Prostate gland (tissue), 2 donors: ENCODE measurements at regions not wholly inside any gene's neighbourhood (a gene's known extent, or its start where the extent isn't known, plus 50 kb on each side); places are given as distances from the start of the nearest gene placed in this dataset.

ENCODE experiments used
- CTCF ChIP-seq, 4 experiments: fragments of 200-600 bp in 2 of 4; fragments of 450-650 bp in 2 of 4; sonication (generic) in 2 of 4; IDR thresholded peaks; 1 replicate in 3 of 4; 2 replicates in 1 of 4; pipeline ENCODE4 v1.5.1; 2016 to 2019; ENCODE audit warnings: antibody characterized with exemption in 4 of 4, mild to moderate bottlenecking in 2 of 4, moderate library complexity in 2 of 4
- POLR2A ChIP-seq: fragments of 450-650 bp; IDR thresholded peaks from one replicate; pipeline ENCODE4 v1.6.1; 2016; ENCODE audit warnings: antibody characterized with exemption, mild to moderate bottlenecking
- POLR2AphosphoS5 ChIP-seq: sonication (generic); formaldehyde crosslinking; IDR thresholded peaks from one replicate; pipeline ENCODE4 v1.6.1; 2017; ENCODE audit warnings: antibody characterized with exemption

- no peak for TF ChIP-seq CTCF (IDR thresholded peaks at IDR 0.05)
- TF ChIP-seq POLR2A = no peak
- no peak for TF ChIP-seq POLR2AphosphoS5
These were observed 105.3 kb upstream of the BOD1 start for GRCh38 chr5:173721601-173722232.
